ENCODE measurements at regions not wholly inside any gene's neighbourhood (a gene's known extent, or its start where the extent isn't known, plus 50 kb on each side); places are given as distances from the start of the nearest gene placed in this dataset.
"Not testable (repeated sequence)": the region's sequence is repeated elsewhere in the genome, so short reads cannot be mapped to it uniquely, and the experiment has no call there.

DNA sequence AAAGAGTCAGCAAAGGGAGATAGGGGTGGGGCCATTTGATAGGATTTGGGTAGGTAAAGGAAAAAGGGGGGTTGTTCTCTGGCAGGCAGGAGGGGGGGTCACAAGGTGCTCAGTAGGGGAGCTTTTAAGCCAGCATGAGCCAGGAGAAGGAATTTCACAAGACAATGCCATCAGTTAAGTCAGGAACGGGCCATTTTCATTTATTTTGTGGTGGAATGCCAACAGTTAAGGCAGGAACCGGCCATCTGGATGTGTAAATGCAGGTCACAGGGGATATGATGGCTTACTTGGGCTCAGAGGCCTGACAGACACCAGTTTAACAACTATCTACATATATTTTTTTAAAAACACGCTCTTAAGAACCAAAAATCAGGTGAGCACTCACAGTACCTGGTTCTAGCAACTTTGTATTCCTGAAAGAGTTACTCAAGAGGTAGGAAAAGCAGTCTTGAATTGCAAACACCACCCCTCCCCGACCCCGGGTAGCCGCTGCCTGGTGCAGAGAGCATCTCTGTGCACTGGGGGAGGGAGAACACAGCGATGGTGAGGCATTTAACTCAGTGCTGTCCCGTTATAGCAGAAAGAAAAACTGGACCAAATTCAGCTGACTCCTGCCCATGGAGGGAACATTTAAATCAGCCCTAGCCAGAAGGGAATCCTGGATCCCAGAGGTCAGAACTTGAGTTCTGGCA is 414.5 kb upstream of the KLHL29 start:
- no peak for DNase-seq (ENCODE audit: low spot score)

DNA sequence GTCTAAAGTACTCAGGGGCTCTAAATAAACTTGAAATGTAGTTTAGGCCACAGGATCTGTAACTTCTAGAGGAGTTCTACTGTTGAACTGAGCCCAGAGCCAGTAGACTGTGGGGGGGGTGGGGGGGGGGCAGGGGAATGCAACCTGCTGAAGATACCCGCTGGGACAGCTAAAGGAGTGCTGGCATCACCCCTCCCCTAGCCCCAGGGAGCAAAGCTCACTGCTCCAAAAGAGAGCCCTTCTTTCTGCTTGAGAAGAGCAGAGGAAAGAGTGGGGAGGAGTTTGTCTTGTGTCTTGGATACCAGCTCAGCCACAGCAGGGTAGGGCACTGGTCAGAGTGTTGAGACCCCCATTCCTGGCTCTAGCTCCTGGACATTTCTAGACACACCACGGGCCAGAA is 414.0 kb upstream of the KLHL29 start:
- DNase-seq (ENCODE audit: low spot score), result no peak

DNA sequence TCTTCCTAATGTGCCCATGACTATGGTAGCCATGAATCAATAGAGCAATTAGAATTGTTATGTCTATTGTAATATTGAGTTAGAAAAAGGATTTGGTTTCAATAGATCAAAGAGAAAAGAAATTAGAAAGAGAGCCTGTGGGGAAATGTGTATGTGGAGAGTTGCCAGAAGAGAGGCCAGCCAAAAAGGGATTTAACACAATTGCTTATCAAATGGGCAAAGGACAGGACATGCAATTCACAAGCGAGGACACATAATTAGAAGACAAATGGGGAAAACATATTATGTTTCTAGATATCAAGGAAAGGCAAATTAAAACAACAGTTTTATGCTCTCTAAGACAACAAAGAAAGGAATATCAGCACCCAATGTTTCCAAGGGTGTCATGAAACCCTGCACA is 403.2 kb upstream of the KLHL29 start:
- DNase-seq (ENCODE audit: low spot score), result no peak

DNA sequence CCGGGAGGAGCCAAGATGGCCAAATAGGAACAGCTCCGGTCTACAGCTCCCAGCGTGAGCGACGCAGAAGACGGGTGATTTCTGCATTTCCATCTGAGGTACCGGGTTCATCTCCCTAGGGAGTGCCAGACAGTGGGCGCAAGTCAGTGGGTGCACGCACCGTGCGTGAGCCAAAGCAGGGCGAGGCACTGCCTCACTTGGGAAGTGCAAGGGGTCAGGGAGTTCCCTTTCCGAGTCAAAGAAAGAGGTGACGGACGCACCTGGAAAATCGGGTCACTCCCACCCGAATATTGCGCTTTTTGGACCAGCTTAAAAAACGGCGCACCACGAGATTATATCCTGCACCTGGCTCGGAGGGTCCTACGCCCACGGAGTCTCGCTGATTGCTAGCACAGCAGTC is 400.8 kb upstream of the KLHL29 start:
- DNase-seq (ENCODE audit: low spot score), result not testable (repeated sequence)

- no peak for DNase-seq (ENCODE audit: low spot score)
These were observed 394.7 kb upstream of the KLHL29 start for GRCh38 chr2:22990246-22990645.

DNA sequence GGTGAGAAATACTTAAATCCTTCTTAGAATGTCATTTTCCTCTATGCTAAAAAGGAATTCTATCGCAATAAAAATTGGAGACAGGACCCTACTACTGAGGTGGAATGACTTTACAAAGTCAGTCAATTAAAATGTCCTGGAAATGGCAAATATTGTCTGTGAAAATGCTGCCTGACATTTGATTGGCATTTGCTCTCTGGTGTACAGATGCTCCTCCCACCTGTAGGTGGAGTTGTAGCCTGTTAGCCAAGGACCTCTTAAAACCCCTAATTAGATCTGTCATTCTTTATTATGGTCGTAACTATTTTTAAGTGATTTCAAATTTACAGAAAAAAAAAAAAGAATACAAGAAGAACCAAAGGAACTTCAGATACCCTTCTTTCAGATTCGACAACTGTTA is 393.1 kb upstream of the KLHL29 start:
- no peak for DNase-seq (ENCODE audit: low spot score)

- DNase-seq (ENCODE audit: low spot score), result no peak
These were observed 392.5 kb upstream of the KLHL29 start for GRCh38 chr2:22992441-22992840.

GRCh38 chr2:22993250-22993649 is 391.7 kb upstream of the KLHL29 start:
- DNase-seq (ENCODE audit: low spot score), result no peak

- DNase-seq (ENCODE audit: low spot score), result no peak
These were observed 389.4 kb upstream of the KLHL29 start for GRCh38 chr2:22995576-22995975.

- no peak for DNase-seq (ENCODE audit: low spot score)
These were observed 388.1 kb upstream of the KLHL29 start for GRCh38 chr2:22996911-22997310.

DNA sequence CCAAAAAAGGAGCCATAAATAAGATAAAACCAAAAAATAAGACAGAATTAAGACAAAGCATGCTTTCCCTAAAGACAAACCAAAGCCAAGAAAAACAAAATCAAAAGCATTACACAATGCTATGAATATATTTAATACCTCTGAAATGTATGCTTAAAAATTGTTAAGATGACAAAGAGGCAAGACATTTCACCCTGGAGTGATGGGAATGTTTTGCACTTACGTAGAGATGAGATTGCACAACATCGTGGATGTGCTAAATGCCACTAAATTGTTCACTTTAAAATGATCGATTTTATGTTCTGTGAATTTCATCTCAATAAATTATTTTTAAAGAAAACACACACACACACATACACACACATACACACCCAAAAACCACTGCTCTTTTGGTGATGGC is 386.6 kb upstream of the KLHL29 start:
- DNase-seq (ENCODE audit: low spot score), result no peak

- DNase-seq (ENCODE audit: low spot score), result no peak
These were observed 385.0 kb upstream of the KLHL29 start for GRCh38 chr2:22999951-23000350.

- DNase-seq (ENCODE audit: low spot score), result no peak
These were observed 382.7 kb upstream of the KLHL29 start for GRCh38 chr2:23002234-23002633.

GRCh38 chr2:23005469-23005868 is 379.5 kb upstream of the KLHL29 start:
- no peak for DNase-seq (ENCODE audit: low spot score)

- no peak for DNase-seq (ENCODE audit: low spot score)
These were observed 377.2 kb upstream of the KLHL29 start for GRCh38 chr2:23007631-23008235.

GRCh38 chr2:23008440-23008839 is 376.5 kb upstream of the KLHL29 start:
- no peak for DNase-seq (ENCODE audit: low spot score)

- DNase-seq (ENCODE audit: low spot score), result no peak
These were observed 376.0 kb upstream of the KLHL29 start for GRCh38 chr2:23008951-23009350.

DNA sequence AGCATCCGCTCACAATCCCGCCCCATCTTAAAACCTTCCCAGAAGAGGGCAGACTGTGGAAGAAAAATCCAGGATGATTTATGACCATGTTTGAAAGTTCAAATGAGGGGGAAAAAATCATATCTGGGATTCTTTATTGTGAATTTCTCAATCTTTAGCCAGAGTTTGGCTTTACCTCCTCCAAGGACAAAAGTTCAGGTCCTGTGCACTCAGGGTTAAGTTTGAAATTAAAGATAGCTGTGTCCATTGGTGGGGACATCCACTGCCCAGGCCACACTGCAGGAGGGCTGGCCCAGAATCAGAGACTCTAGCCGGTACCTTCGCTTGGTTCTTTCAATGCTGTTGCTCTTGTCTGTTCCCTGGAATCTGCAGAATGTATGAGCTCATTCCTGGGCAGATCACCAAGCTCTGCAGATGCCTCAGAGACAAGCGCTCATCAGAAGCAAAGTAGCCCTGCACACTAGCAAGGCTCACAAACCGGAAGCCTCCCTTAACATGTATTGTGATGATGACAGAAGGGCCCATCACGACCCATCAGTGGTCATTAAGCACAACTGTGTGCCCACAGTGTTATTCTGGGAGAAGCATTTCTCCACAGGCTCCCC is 375.3 kb upstream of the KLHL29 start:
- peak; percentile 93 for DNase-seq (ENCODE audit: low spot score)

DNA sequence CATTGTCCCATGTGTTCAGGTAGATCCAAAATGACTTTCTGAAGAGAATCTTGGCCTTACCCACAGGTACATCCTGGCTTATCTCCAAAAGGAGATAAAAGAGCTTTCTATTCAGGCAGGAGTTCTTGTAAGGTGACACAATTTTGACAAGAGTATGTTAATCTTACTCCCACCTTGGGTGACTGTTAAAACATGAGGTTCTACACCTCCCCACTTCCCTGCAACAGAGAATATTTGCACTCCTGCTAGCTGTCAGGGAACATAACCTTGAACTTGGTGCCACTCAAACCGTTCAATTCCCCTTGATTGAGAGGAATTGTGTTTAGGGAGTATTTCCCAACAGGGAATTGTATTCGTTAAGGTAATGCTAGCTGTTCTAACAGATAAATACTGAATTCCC is 372.5 kb upstream of the KLHL29 start:
- DNase-seq (ENCODE audit: low spot score), result no peak

GRCh38 chr2:23015651-23016200 is 369.3 kb upstream of the KLHL29 start:
- no peak for DNase-seq (ENCODE audit: low spot score)

GRCh38 chr2:23019476-23019875 is 365.5 kb upstream of the KLHL29 start:
- no peak for DNase-seq (ENCODE audit: low spot score)

GRCh38 chr2:23020659-23021058 is 364.3 kb upstream of the KLHL29 start:
- no peak for DNase-seq (ENCODE audit: low spot score)
